ENCODE measurements at regions not wholly inside any gene's neighbourhood (a gene's known extent, or its start where the extent isn't known, plus 50 kb on each side); places are given as distances from the start of the nearest gene placed in this dataset.
"Not testable (repeated sequence)": the region's sequence is repeated elsewhere in the genome, so short reads cannot be mapped to it uniquely, and the experiment has no call there.

DNA sequence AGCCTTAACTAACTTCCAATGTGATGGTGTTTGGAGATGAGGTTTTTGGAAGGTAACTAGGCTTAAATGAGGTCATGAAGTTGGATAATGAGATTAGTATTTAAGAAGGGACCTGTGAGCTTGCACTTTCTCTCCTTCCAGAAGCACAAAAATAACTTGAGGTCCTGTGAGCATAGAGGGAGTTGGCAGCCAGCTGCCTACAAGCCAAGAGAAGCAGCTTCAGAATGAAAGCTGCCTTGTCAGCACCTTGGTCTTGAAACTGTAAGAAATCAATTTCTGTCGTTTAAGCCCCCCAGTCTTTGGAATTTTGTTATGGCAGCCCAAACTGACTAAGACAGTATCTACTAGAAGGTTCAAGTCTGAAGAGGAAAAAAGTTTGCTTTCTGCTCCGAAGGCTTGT lies 280.2 kb upstream of the GALNTL6 start:
- DNase-seq (ENCODE audit: low read depth), result no peak

- DNase-seq (ENCODE audit: low read depth), result no peak
Measured at GRCh38 chr4:171524903-171525302, 288.3 kb upstream of the GALNTL6 start.

DNA sequence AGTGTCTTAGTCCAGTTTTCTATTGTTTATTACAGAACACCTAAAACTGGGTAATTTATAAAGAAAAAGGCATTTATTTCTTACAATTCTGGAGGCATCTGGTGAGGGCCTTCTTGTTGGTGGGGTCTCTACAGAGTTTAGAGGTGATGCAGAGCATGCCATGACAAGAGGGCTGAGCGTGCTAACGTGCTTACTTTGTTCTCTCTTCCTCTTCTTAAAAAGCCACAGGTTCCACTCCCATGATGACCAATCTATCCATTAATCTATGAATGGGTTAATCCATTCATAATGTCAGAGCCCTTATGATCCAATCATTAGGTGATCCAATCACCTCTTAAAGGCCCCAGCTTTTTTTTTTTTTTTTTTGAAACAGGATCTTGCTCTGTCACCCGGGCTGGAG lies 291.5 kb upstream of the GALNTL6 start:
- DNase-seq (ENCODE audit: low read depth), result no peak

DNA sequence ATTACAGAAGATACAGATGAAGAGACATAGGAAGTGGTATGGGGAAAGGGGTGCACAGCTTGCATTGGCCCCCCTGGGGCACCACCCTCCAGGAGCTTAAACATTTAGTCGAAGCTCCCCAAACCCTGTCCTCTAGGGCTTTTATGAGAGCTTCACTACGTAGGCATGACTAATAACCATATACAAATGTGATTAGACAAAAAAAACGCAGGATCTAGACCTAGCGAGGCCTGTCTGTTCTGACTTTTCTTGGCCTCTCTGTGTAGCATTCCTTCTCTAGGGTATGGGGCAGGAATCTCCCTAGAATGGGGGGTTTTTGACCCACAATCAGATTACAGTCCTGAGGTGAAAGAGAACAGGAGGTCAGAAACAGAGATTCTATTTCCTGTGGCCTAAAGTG lies 293.7 kb upstream of the GALNTL6 start:
- no peak for DNase-seq (ENCODE audit: low read depth)

- no peak for DNase-seq (ENCODE audit: low read depth)
Measured at GRCh38 chr4:171517883-171518282, 295.3 kb upstream of the GALNTL6 start.

GRCh38 chr4:171516694-171517093 lies 296.5 kb upstream of the GALNTL6 start:
- DNase-seq (ENCODE audit: low read depth), result no peak

DNA sequence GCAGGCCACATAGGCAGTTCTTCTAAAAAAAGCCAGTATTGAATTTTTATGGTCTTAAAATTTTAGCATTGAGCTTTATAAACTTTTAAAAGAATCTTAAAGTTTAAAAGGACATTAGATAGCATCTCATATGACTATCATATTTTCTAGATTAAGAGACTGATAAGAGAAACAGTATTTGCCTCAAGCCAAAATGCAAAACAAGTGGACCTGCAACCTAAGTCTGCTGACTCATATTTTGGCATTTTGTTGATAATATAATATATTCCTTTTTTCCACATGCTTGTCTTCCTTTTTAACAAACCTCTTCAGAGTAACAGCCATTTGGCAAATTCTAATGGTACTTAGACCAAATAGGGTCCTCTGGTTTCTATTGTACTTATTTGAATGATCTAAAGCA lies 328.5 kb upstream of the GALNTL6 start:
- no peak for DNase-seq (ENCODE audit: low read depth)

DNA sequence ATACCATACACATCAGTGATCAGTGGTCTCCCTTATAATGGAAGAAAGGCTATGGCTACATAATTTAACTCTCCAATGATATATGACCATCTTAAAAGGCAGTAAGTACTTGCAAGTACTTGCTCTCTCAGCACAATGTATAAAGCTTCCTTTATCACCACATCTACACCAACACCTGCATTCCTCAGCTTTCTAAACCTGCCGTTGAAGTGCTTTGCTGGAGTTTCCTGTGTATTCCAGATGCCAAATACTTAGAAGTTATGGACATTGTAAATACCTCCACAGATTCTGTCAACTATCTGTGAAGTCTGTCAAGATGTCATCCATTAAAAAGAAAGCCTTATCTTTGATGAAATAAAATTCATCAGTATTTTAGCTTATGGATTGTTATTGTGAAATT lies 335.0 kb upstream of the GALNTL6 start:
- no peak for DNase-seq (ENCODE audit: low read depth)

DNA sequence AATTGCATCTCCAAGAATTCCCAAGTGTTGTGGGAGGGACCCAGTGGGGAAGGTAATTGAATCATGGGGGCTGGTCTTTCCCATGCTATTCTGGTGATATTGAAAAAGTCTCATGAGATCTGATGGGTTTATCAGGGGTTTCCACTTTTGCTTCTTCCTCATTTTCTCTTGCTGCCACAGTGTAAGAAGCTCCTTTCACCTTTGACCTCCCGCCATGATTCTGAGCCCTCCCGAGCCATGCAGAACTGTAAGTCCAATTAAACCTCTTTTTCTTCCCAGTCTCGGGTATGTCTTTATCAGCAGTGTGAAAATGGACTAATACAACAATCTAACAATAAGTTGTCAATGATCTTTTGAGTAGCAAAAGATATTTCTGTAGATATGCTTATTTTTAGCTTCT lies 338.1 kb upstream of the GALNTL6 start:
- not testable (repeated sequence) for DNase-seq (ENCODE audit: low read depth)

DNA sequence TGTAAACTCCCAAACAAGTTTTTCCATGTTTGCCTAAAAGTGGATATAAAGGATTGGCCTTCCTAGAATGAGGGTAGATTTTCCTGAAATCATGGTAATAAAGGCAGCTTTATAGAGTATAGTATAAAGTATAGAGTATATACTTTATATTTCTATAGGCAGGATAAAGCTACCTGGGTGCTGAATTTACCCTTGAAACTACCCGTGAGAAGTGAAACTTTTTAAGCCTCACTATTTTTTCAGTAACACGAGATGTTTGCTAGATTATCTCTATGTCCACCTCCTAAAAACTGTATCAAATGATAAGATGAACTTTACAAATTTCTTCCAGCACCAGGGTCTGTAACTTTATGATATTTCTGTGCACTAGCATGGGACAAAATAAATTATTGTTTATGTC lies 340.0 kb upstream of the GALNTL6 start:
- DNase-seq (ENCODE audit: low read depth), result no peak

DNA sequence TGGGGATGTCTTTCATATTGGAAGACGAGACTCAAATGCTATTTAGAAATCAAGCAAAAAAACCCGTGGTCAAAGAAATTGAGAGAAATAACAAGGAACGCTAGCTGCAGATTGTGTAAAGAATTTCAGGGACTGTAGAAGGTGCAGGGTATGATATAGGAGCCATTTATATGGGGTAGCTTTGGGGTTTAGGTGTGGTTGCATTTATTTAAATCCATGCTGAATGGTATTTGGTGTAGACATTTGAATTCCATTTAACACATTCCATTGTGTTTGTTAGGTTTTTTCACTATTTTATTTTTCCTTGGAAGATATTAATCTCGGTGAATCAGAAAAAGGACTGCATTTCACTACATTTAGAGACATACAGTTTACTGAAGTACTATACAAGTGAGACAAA lies 341.0 kb upstream of the GALNTL6 start:
- DNase-seq (ENCODE audit: low read depth), result no peak

GRCh38 chr4:171464499-171464898 lies 348.7 kb upstream of the GALNTL6 start:
- no peak for DNase-seq (ENCODE audit: low read depth)

- no peak for DNase-seq (ENCODE audit: low read depth)
Measured at GRCh38 chr4:171461191-171461590, 352.0 kb upstream of the GALNTL6 start.

DNA sequence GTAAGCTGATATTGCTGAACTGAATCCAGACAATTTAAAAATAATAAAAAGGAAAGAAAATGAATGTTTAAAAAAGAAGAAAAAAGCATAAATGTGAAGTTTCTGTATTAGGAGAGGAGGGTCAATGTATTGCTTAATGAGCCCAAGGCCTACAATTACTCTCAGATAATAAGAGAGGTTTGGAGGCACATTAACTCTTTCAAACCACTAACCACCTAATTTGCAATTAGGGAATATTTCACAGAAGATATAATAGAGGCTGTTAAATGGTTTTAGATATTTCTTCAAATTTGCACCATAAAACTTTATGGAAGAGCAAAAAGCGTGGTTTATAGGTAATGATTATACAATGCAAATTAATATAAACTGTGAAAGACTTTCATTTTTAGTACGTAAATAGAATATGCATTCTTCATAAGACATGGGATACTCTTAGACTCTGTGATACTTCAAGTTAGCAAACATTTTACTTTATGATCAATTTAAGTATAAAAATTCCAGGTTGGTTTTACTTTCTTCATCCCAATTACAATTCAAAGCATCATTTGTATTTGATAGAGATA lies 364.2 kb upstream of the GALNTL6 start:
- no peak for DNase-seq (ENCODE audit: low read depth)

DNA sequence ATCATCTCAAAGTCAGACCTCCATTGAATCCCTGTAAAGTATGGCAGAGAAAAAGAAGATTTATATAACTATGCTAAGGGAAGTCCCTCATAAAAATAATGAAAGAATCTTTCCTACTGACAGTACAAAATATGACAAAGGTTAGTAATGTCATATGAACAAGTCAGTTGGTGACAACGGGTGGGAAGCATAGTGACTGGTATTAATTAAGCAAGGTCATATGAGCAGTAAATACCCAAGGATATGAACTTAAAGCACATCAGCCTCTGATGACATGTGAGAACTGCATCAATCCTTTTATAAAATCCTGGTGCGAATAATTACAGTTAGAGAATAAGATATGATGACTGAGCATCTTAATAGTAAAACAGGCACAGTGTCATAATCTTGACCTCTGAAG lies 364.8 kb upstream of the GALNTL6 start:
- DNase-seq (ENCODE audit: low read depth), result no peak

- no peak for DNase-seq (ENCODE audit: low read depth)
Measured at GRCh38 chr4:171441300-171441941, 371.8 kb upstream of the GALNTL6 start.

DNA sequence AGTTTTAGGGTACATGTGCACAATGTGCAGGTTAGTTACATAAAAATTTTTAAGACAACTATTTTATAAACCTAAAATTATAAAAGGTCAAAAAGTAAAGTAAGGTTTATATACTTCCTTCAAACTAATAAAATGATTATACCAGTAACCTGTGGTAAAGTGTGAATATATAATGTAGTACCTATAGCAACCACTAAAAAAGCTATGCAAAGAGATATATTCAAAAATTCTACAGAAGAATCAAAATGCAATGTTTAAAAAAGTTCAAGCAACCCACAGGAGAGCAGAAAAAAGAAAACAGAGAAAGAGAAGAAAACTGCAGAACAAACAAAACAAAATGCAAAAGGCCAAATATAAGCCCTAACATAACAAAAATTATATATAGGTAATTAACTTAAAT lies 379.5 kb upstream of the GALNTL6 start:
- DNase-seq (ENCODE audit: low read depth), result no peak

DNA sequence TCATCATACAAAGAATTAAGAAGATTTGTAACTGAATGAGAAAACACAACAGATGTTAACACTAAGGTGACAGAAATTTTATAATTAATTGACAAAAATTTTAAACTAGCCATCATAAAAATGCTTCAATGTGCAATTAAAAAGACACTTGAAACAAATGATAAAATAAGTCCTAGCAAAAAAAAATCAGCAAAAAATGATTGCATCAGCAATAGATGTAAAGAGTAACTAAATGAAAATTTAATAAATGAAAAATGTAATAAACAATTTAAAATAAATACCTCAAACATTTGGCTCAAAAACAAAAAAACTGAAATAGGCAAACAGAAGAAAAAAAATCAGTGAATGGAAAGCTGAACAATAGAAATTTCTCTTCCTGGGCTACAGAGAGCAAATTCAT lies 380.7 kb upstream of the GALNTL6 start:
- DNase-seq (ENCODE audit: low read depth), result no peak

- no peak for DNase-seq (ENCODE audit: low read depth)
Measured at GRCh38 chr4:171430495-171430894, 382.7 kb upstream of the GALNTL6 start.

GRCh38 chr4:171397175-171397574 lies 416.0 kb upstream of the GALNTL6 start:
- no peak for DNase-seq (ENCODE audit: low read depth)

- no peak for DNase-seq (ENCODE audit: low read depth)
Measured at GRCh38 chr4:171390626-171391025, 422.6 kb upstream of the GALNTL6 start.

- DNase-seq (ENCODE audit: low read depth), result peak; percentile 9
Measured at GRCh38 chr4:171378323-171378722, 434.9 kb upstream of the GALNTL6 start.

GRCh38 chr4:171376724-171377123 lies 436.5 kb upstream of the GALNTL6 start:
- no peak for DNase-seq (ENCODE audit: low read depth)

- DNase-seq (ENCODE audit: low read depth), result no peak
Measured at GRCh38 chr4:171353535-171353934, 459.7 kb upstream of the GALNTL6 start.

All from non-pigmented ciliary epithelial cell (primary cell).